ENCODE measurements at regions not wholly inside any gene's neighbourhood (a gene's known extent, or its start where the extent isn't known, plus 50 kb on each side); places are given as distances from the start of the nearest gene placed in this dataset.

DNA sequence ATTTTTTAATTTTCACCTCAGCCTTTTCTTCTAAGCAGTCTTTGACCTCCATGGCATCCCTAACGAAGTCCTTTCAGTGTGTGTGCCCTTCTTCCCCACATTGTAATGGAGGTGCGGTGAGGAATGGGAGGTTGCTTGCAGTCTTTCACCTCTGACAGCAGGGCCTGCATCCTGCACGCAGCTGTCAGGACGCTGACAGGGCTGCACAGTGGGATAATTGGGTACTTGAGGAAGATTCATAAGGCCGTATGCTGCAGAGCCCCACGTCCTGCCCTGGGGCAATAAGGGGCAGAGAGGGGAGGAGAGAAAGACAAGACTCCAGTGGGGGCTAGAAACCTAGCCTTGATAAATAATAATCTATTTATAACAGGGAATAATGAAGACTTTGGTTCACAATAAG lies 184.7 kb downstream of the SAMD5 start:
- Histone ChIP-seq H3K36me3 (ENCODE audit: control insufficient read depth in 2 of 4, insufficient read depth in 4 of 4, low read length in 3 of 4) (no peaks in the 10 kb centered on the region), H3K23ac (ENCODE audit: insufficient read length) (no peak overlapping the region), H2BK5ac (ENCODE audit: low read depth, low read length) (no peak overlapping the region), H4K20me1 (replicated peaks in 1 of 2; ENCODE audit: control insufficient read depth in 1 of 2, insufficient read depth in 2 of 2, low read length in 2 of 2) (no peaks in the 10 kb centered on the region), H2BK20ac (ENCODE audit: low read length) (no peak overlapping the region), H2BK15ac (ENCODE audit: low read length) (no peak overlapping the region), H3K4me3 (ENCODE audit: extremely low read depth in 1 of 4, insufficient read depth in 2 of 4, low read depth in 3 of 4, low read length in 4 of 4) (no peak overlapping the region), H3K27ac (ENCODE audit: low read depth, low read length) (no peak overlapping the region), H3K18ac (ENCODE audit: extremely low read depth, low read length) (no peak overlapping the region), H4K8ac (ENCODE audit: extremely low read depth, insufficient read depth, low read length) (no peak overlapping the region; the same call in 1 of the 2 replicates), H3K9me3 (ENCODE audit: insufficient read depth in 2 of 2, low read depth in 1 of 2, low read length in 1 of 2) (no peaks in the 10 kb centered on the region), H3K56ac (replicated peaks; ENCODE audit: insufficient read length, low read depth, low read length) (no peak overlapping the region), H3K23me2 (ENCODE audit: low read depth, low read length) (no peaks in the 10 kb centered on the region), H2AFZ (ENCODE audit: low read length) (no peak overlapping the region), H3K9ac (replicated peaks in 1 of 4; ENCODE audit: extremely low read depth in 1 of 4, low read depth in 3 of 4, low read length in 3 of 4) (no peak overlapping the region), H3K27me3 (replicated peaks in 1 of 4; ENCODE audit: control insufficient read depth in 3 of 4, extremely low read depth in 1 of 4, insufficient read depth in 3 of 4, low read length in 3 of 4) (no peaks in the 10 kb centered on the region), H3K14ac (ENCODE audit: insufficient read length) (no peak overlapping the region), H3K79me1 (ENCODE audit: low read depth, low read length) (no peaks in the 10 kb centered on the region), H2AK5ac (ENCODE audit: low read depth, low read length) (no peak overlapping the region), H4K91ac (replicated peaks; ENCODE audit: insufficient read length, low read length) (no peak overlapping the region), H2BK12ac (ENCODE audit: low read depth, low read length) (no peak overlapping the region), H3K4me2 (ENCODE audit: insufficient read depth in 1 of 2, low read depth in 2 of 2, low read length in 2 of 2) (no peak overlapping the region), H3K79me2 (ENCODE audit: control insufficient read depth in 1 of 2, insufficient read depth in 2 of 2, low read length in 2 of 2) (no peaks in the 10 kb centered on the region), H4K5ac (ENCODE audit: insufficient read length, low read depth, low read length) (no peak overlapping the region), H3K4me1 (replicated peaks in 1 of 4; ENCODE audit: control insufficient read depth in 3 of 4, insufficient read depth in 4 of 4, low read length in 3 of 4) (no peaks in the 10 kb centered on the region), H2BK120ac (replicated peaks; ENCODE audit: low read depth, low read length) (no peak overlapping the region), H3K4ac (replicated peaks; ENCODE audit: insufficient read length, low read depth, low read length) (no peak overlapping the region)
- DNase-seq (ENCODE audit: low read depth in 1 of 2, low spot score in 2 of 2) (no peak), FAIRE-seq (no peak)
- POLR2A ChIA-PET (ENCODE audit: partially characterized antibody): no interaction called here
- WGBS, 2 experiments (ENCODE audit: extremely low coverage in 1 of 2, insufficient coverage in 1 of 2, insufficient read length in 1 of 2, insufficient replicate concordance in 2 of 2, low coverage in 1 of 2, low lambda C conversion rate in 2 of 2, missing lambda C conversion rate in 1 of 2): 69% methylated on average over 5 of the region's 6 CpGs; no CpG with 5 or more reads in 1 of the 2 experiments
- CTCF ChIA-PET (ENCODE audit: partially characterized antibody): no interaction called here
- TF ChIP-seq POLR2AphosphoS5 (IDR thresholded peaks at IDR 0.05; ENCODE audit: low read depth, low read length): no peak
- TF ChIP-seq, protein P1, sequence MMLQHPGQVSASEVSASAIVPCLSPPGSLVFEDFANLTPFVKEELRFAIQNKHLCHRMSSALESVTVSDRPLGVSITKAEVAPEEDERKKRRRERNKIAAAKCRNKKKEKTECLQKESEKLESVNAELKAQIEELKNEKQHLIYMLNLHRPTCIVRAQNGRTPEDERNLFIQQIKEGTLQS (IDR thresholded peaks at IDR 0.05; ENCODE audit: insufficient read depth, low read depth, low read length): no peak
- no peak for TF ChIP-seq SUZ12 (IDR thresholded peaks at IDR 0.05; ENCODE audit: low read length)
- no peak for TF ChIP-seq RFX5 (IDR thresholded peaks at IDR 0.05; ENCODE audit: borderline replicate concordance, low read depth, low read length)
- no peak for TF ChIP-seq GTF2F1 (IDR thresholded peaks at IDR 0.05; ENCODE audit: borderline replicate concordance, low read depth, low read length)
- no peak for TF ChIP-seq CEBPB (IDR thresholded peaks at IDR 0.05; ENCODE audit: low read depth, low read length)
- no peak for TF ChIP-seq MAFK (IDR thresholded peaks at IDR 0.05; ENCODE audit: low read depth, low read length)
- TF ChIP-seq RBBP5 (IDR thresholded peaks at IDR 0.05; ENCODE audit: borderline replicate concordance, low read depth, low read length): no peak
- no peak for TF ChIP-seq RXRA (IDR thresholded peaks at IDR 0.05; ENCODE audit: insufficient read depth, low read depth, low read length)
- no peak for TF ChIP-seq SIN3A (conservative IDR thresholded peaks at IDR 0.05 in 1 of 2, IDR thresholded peaks at IDR 0.05 in 1 of 2; ENCODE audit: low read depth in 1 of 2, low read length in 2 of 2)
- TF ChIP-seq, protein P2, sequence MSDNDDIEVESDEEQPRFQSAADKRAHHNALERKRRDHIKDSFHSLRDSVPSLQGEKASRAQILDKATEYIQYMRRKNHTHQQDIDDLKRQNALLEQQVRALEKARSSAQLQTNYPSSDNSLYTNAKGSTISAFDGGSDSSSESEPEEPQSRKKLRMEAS (IDR thresholded peaks at IDR 0.05): no peak
- no peak for TF ChIP-seq RNF2 (IDR thresholded peaks at IDR 0.05; ENCODE audit: borderline replicate concordance, low read depth, low read length, missing control alignments, poor library complexity, severe bottlenecking)
- no peak for TF ChIP-seq SAP30 (IDR thresholded peaks at IDR 0.05; ENCODE audit: insufficient read depth, insufficient replicate concordance, low read length)

Data from H1 (cell line).